Loucy (cell line): ENCODE measurements at regions not wholly inside any gene's neighbourhood (a gene's known extent, or its start where the extent isn't known, plus 50 kb on each side); places are given as distances from the start of the nearest gene placed in this dataset.

Experiments
- H2AFZ ChIP-seq: fragments of 200-600 bp; sonication (generic); 2 replicates; pipeline ENCODE4 v1.6.0; 2016; ENCODE audit warnings: antibody characterized with exemption, mild to moderate bottlenecking, low read length, moderate library complexity
- H3F3A ChIP-seq: fragments of 200-600 bp; 2 replicates; pipeline ENCODE4 v1.6.0; 2016; ENCODE audit warnings: antibody characterized with exemption, low read depth, mild to moderate bottlenecking
- H3K27me3 ChIP-seq: fragments of 200-600 bp; sonication (generic); 2 replicates; pipeline ENCODE4 v1.6.1; 2014; ENCODE audit warnings: low read length, mild to moderate bottlenecking; ENCODE audit not compliant: insufficient read depth, poor library complexity, severe bottlenecking
- H3K36me3 ChIP-seq: fragments of 200-600 bp; sonication (generic); 2 replicates; pipeline ENCODE4 v1.6.1; 2016; ENCODE audit warnings: low read length; ENCODE audit not compliant: insufficient read depth
- H3K4me1 ChIP-seq: fragments of 200-600 bp; sonication (generic); 2 replicates; pipeline ENCODE4 v1.5.1; 2014; ENCODE audit warnings: low read length, mild to moderate bottlenecking; ENCODE audit not compliant: insufficient read depth, poor library complexity, severe bottlenecking
- H3K4me2 ChIP-seq: fragments of 200-600 bp; sonication (generic); 2 replicates; pipeline ENCODE4 v1.6.0; 2014; ENCODE audit warnings: antibody characterized with exemption, low read length, low read depth, mild to moderate bottlenecking; ENCODE audit not compliant: poor library complexity, severe bottlenecking
- H3K4me3 ChIP-seq: fragments of 200-600 bp; sonication (generic); 2 replicates; pipeline ENCODE4 v1.5.1; 2014; ENCODE audit warnings: low read length, mild to moderate bottlenecking, mixed read lengths; ENCODE audit not compliant: poor library complexity, severe bottlenecking
- H3K79me2 ChIP-seq: fragments of 200-600 bp; sonication (generic); 2 replicates; pipeline ENCODE4 v1.6.1; 2014; ENCODE audit warnings: low read length; ENCODE audit not compliant: insufficient read depth
- H3K9ac ChIP-seq: fragments of 200-600 bp; sonication (generic); 2 replicates; pipeline ENCODE4 v1.6.0; 2014; ENCODE audit warnings: mild to moderate bottlenecking, low read depth, low read length, moderate library complexity; ENCODE audit not compliant: poor library complexity, severe bottlenecking
- H3K9me2 ChIP-seq: fragments of 200-600 bp; sonication (generic); replicated peaks from 2 replicates; pipeline ENCODE4 v1.6.1; 2016; ENCODE audit warnings: low read depth, low read length, mixed read lengths
- H3K9me3 ChIP-seq: fragments of 200-600 bp; sonication (generic); 2 replicates; pipeline ENCODE4 v1.6.1; 2014; ENCODE audit warnings: mild to moderate bottlenecking, antibody characterized with exemption, low read length, low read depth; ENCODE audit not compliant: insufficient read depth
- H4K20me1 ChIP-seq: fragments of 200-600 bp; sonication (generic); 2 replicates; pipeline ENCODE4 v1.6.0; 2014; ENCODE audit warnings: antibody characterized with exemption, low read length, mild to moderate bottlenecking; ENCODE audit not compliant: insufficient read depth, poor library complexity, severe bottlenecking
- EZH2phosphoT487 ChIP-seq: fragments of 200-600 bp; IDR thresholded peaks from 2 replicates; pipeline ENCODE4 v1.6.1; 2018; ENCODE audit warnings: antibody characterized with exemption, mild to moderate bottlenecking, moderate library complexity, borderline replicate concordance
- TF ChIP-seq, protein P1 (sequence below): fragments of 200-600 bp; sonication (generic); conservative IDR thresholded peaks from 2 replicates; pipeline ENCODE4 v1.5.1; 2014; ENCODE audit warnings: mild to moderate bottlenecking, antibody characterized with exemption, low read length

- no peak overlapping the region for H2AFZ ChIP-seq
- no peaks in the 10 kb centered on the region for H3K36me3 ChIP-seq
- H4K20me1 ChIP-seq, result no peaks in the 10 kb centered on the region
- H3K9ac ChIP-seq, result no peak overlapping the region
- H3K9me2 ChIP-seq, result no peaks in the 10 kb centered on the region
- H3K4me2 ChIP-seq, result no peak overlapping the region
- H3K27me3 ChIP-seq, result no peaks in the 10 kb centered on the region
- H3F3A ChIP-seq, result no peaks in the 10 kb centered on the region
- H3K4me3 ChIP-seq, result no peak overlapping the region
- H3K79me2 ChIP-seq, result no peaks in the 10 kb centered on the region
- H3K9me3 ChIP-seq, result no peaks in the 10 kb centered on the region
- no peak for TF ChIP-seq EZH2phosphoT487
- TF ChIP-seq, protein P1, sequence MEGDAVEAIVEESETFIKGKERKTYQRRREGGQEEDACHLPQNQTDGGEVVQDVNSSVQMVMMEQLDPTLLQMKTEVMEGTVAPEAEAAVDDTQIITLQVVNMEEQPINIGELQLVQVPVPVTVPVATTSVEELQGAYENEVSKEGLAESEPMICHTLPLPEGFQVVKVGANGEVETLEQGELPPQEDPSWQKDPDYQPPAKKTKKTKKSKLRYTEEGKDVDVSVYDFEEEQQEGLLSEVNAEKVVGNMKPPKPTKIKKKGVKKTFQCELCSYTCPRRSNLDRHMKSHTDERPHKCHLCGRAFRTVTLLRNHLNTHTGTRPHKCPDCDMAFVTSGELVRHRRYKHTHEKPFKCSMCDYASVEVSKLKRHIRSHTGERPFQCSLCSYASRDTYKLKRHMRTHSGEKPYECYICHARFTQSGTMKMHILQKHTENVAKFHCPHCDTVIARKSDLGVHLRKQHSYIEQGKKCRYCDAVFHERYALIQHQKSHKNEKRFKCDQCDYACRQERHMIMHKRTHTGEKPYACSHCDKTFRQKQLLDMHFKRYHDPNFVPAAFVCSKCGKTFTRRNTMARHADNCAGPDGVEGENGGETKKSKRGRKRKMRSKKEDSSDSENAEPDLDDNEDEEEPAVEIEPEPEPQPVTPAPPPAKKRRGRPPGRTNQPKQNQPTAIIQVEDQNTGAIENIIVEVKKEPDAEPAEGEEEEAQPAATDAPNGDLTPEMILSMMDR, result no peak
- peaks cover 8% of the 10 kb centered on the region for H3K4me1 ChIP-seq
Measured at GRCh38 chr3:182693723-182694122, 99.6 kb upstream of the ATP11B start.

DNA sequence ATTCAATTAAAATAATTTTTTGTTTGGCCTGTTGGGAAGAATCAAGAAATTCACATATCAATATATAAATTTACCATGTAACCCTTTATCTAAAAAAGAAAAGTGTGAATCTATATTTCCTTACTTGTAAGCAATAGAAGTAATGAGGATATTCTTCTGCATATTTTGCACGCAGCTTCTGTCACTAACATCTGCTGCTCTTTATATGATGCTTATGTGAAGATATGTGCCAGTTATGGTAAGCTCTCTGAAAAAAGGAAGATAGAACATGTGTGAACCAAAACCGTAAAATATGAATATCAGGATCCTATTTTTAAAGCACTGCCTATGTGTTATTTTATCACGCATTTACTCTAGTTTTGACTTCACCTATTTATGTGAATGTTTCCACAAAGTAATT is 96.4 kb upstream of the ATP11B start:
- Histone ChIP-seq H3K27me3 (no peaks in the 10 kb centered on the region), H3K9ac (no peak overlapping the region), H3K4me2 (no peak overlapping the region), H4K20me1 (no peaks in the 10 kb centered on the region), H3K4me1 (peaks cover 8% of the 10 kb centered on the region), H3K79me2 (no peaks in the 10 kb centered on the region), H2AFZ (no peak overlapping the region), H3K9me2 (no peaks in the 10 kb centered on the region), H3K9me3 (no peaks in the 10 kb centered on the region), H3K36me3 (no peaks in the 10 kb centered on the region), H3K4me3 (no peak overlapping the region), H3F3A (no peaks in the 10 kb centered on the region)
- TF ChIP-seq, protein P1, result no peak
- TF ChIP-seq EZH2phosphoT487, result no peak

DNA sequence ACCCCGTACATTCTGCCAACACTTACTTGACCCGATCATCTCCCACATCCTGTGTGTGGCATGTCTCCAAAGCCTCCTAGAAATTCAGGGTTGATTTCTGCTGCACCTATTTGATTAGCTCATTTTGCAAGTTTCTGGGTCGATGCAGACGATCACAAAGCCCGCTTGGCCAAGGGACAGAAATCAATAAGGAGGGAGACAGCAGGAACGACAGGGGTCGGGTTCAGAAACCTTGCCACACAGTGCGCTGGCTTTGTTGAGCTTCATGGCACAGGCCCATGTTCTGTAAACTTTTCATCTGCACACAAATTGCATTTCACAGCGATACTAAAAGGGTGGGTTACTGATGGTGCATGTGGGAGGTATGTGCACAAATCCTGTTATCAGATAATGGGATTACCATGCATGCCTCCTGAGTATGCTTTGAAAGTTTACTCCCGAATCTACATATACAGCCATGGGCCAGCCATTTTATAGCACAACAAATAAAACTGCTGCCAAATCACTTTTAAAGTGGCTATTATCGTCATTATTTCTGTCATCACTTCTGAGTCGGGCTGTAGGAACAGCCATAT is 95.9 kb upstream of the ATP11B start:
- Histone ChIP-seq H3K4me2 (no peak overlapping the region), H3K9me2 (no peaks in the 10 kb centered on the region), H3F3A (no peaks in the 10 kb centered on the region), H3K79me2 (no peaks in the 10 kb centered on the region), H3K9me3 (no peaks in the 10 kb centered on the region), H3K9ac (no peak overlapping the region), H3K27me3 (no peaks in the 10 kb centered on the region), H3K4me3 (no peak overlapping the region), H3K36me3 (no peaks in the 10 kb centered on the region), H3K4me1 (peaks cover 8% of the 10 kb centered on the region), H2AFZ (no peak overlapping the region), H4K20me1 (no peaks in the 10 kb centered on the region)
- TF ChIP-seq EZH2phosphoT487, result no peak
- TF ChIP-seq, protein P1, result no peak
